Keratinocyte (primary cell): ENCODE measurements at regions not wholly inside any gene's neighbourhood (a gene's known extent, or its start where the extent isn't known, plus 50 kb on each side); places are given as distances from the start of the nearest gene placed in this dataset.

Source experiments
- DNase-seq: peaks from one replicate; pipeline ENCODE4 v3.0.0-alpha.2; 2011; ENCODE audit warnings: low read depth, missing footprints, low spot score
- FAIRE-seq: peaks from 2 replicates; lab custom pipeline; 2011; peaks lifted over from hg19 to GRCh38; lab: Jason Lieb, UNC
- H2AFZ ChIP-seq: 2 replicates; pipeline ENCODE4 v1.6.0; 2012; ENCODE audit warnings: low read length, control low read depth, inconsistent platforms; ENCODE audit not compliant: control insufficient read depth
- H3K27ac ChIP-seq: 2 replicates; pipeline ENCODE4 v1.5.1; 2011; ENCODE audit warnings: low read length; ENCODE audit not compliant: control insufficient read depth, insufficient read depth
- H3K27me3 ChIP-seq: 3 replicates; pipeline ENCODE4 v1.6.0; 2011; ENCODE audit warnings: low read length; ENCODE audit not compliant: control insufficient read depth, insufficient read depth; ENCODE audit errors: extremely low read depth
- H3K36me3 ChIP-seq, 2 experiments: 2 replicates in 1 of 2; 3 replicates in 1 of 2; pipeline ENCODE4 v1.5.1; 2011; ENCODE audit warnings: low read length in 2 of 2, mild to moderate bottlenecking in 1 of 2; ENCODE audit not compliant: control insufficient read depth in 2 of 2, insufficient read depth in 2 of 2; ENCODE audit errors: extremely low read depth in 1 of 2
- H3K4me1 ChIP-seq: 3 replicates; pipeline ENCODE4 v1.5.1; 2011; ENCODE audit warnings: low read length; ENCODE audit not compliant: control insufficient read depth, insufficient read depth; ENCODE audit errors: extremely low read depth
- H3K4me2 ChIP-seq: 3 replicates; pipeline ENCODE4 v1.6.0; 2011; ENCODE audit warnings: low read depth, low read length; ENCODE audit not compliant: control insufficient read depth, insufficient read depth; ENCODE audit errors: extremely low read depth
- H3K4me3 ChIP-seq, 3 experiments: fragments of 200-600 bp in 1 of 3; sonication (generic) in 1 of 3; 2 replicates in 2 of 3; 3 replicates in 1 of 3; pipeline ENCODE4 v1.5.1; 2011 to 2016; ENCODE audit warnings: low read length in 3 of 3, mild to moderate bottlenecking in 3 of 3, control low read depth in 2 of 3, inconsistent platforms in 1 of 3, low read depth in 1 of 3, mixed read lengths in 1 of 3, mixed run types in 1 of 3, moderate library complexity in 1 of 3; ENCODE audit not compliant: control insufficient read depth in 2 of 3, insufficient read depth in 2 of 3; ENCODE audit errors: extremely low read depth in 1 of 3
- H3K79me2 ChIP-seq: 2 replicates; pipeline ENCODE4 v1.6.0; 2012; ENCODE audit warnings: low read length; ENCODE audit not compliant: control insufficient read depth, insufficient read depth
- H3K9ac ChIP-seq: 3 replicates; pipeline ENCODE4 v1.6.0; 2011; ENCODE audit warnings: low read length; ENCODE audit not compliant: control insufficient read depth, insufficient read depth; ENCODE audit errors: extremely low read depth
- H3K9me1 ChIP-seq: 3 replicates; pipeline ENCODE4 v1.6.0; 2011; ENCODE audit warnings: low read length; ENCODE audit not compliant: control insufficient read depth, insufficient read depth; ENCODE audit errors: extremely low read depth
- H3K9me3 ChIP-seq: 2 replicates; pipeline ENCODE4 v1.5.1; 2012; ENCODE audit warnings: low read depth, low read length; ENCODE audit not compliant: control insufficient read depth
- H4K20me1 ChIP-seq: 3 replicates; pipeline ENCODE4 v1.6.0; 2011; ENCODE audit warnings: low read length; ENCODE audit not compliant: control insufficient read depth, insufficient read depth; ENCODE audit errors: extremely low read depth
- EZH2 ChIP-seq: IDR thresholded peaks from one replicate; pipeline ENCODE4 v1.6.1; 2012; ENCODE audit warnings: inconsistent platforms, mild to moderate bottlenecking, low read length, moderate library complexity
- dilution Hi-C: fragments of 300-500 bp; cut with MboI; formaldehyde crosslinking; loops from one replicate; pipeline ENCODE4 v1.7.0; 2020; ENCODE audit warnings: low sequenced_read_pairs; ENCODE audit not compliant: extremely low pct_ligation_motif_present
- TF ChIP-seq, protein P1 (sequence below), 3 experiments: IDR thresholded peaks in 1 of 3; conservative IDR thresholded peaks in 1 of 3; optimal IDR thresholded peaks in 1 of 3; 2 replicates in 2 of 3; 3 replicates in 1 of 3; pipeline versions ENCODE3 to v1.5.1; 2011; ENCODE audit warnings: low read length in 3 of 3, mild to moderate bottlenecking in 3 of 3, moderate library complexity in 2 of 3, control low read depth in 1 of 3, inconsistent platforms in 1 of 3; ENCODE audit not compliant: insufficient read depth in 2 of 3; ENCODE audit errors: extremely low read depth in 1 of 3

DNA sequence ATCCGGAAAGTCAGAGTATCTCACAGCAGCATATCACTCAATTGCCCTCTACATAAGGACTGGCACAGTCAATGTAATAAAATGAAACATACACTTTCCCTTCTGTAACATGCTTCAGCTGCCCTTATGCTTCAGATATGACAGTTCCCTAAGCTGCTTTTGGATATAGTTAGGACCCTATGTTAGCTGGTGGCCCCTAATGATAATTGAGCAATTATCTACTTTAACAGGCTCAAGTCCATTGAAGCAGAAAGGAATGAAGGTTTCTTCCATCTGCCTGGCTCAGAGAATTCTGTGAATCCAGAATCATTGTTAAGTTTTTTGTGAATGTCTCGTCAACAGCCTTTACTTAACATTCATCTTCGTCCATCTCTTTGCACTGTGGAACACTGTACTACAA lies 951.2 kb upstream of the DIAPH2 start:
- Histone ChIP-seq H3K4me3 (no peak overlapping the region), H3K4me1 (no peaks in the 10 kb centered on the region), H4K20me1 (no peaks in the 10 kb centered on the region), H3K27ac (no peak overlapping the region), H3K4me2 (no peak overlapping the region), H3K79me2 (no peaks in the 10 kb centered on the region), H3K9ac (no peak overlapping the region), H3K9me1 (no peaks in the 10 kb centered on the region), H3K9me3 (no peaks in the 10 kb centered on the region), H2AFZ (no peak overlapping the region), H3K27me3 (no peaks in the 10 kb centered on the region), H3K36me3 (no peaks in the 10 kb centered on the region)
- TF ChIP-seq EZH2, result no peak
- TF ChIP-seq, protein P1, sequence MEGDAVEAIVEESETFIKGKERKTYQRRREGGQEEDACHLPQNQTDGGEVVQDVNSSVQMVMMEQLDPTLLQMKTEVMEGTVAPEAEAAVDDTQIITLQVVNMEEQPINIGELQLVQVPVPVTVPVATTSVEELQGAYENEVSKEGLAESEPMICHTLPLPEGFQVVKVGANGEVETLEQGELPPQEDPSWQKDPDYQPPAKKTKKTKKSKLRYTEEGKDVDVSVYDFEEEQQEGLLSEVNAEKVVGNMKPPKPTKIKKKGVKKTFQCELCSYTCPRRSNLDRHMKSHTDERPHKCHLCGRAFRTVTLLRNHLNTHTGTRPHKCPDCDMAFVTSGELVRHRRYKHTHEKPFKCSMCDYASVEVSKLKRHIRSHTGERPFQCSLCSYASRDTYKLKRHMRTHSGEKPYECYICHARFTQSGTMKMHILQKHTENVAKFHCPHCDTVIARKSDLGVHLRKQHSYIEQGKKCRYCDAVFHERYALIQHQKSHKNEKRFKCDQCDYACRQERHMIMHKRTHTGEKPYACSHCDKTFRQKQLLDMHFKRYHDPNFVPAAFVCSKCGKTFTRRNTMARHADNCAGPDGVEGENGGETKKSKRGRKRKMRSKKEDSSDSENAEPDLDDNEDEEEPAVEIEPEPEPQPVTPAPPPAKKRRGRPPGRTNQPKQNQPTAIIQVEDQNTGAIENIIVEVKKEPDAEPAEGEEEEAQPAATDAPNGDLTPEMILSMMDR (optimal IDR thresholded peaks at IDR 0.05 in 1 of 3, IDR thresholded peaks at IDR 0.05 in 1 of 3, conservative IDR thresholded peaks at IDR 0.05 in 1 of 3; ENCODE audit: extremely low read depth in 1 of 3, insufficient read depth in 2 of 3, low read length in 3 of 3), result no peak
- DNase-seq (no peak), FAIRE-seq (no peak)
- dilution Hi-C loops, result no loop called here

- FAIRE-seq, result no peak
These were observed 930.2 kb upstream of the DIAPH2 start for GRCh38 chrX:95754411-95754810.

More at GRCh38 chrX:95754411-95754810, 930.2 kb upstream of the DIAPH2 start:
- Histone ChIP-seq H3K4me2 (no peak overlapping the region), H3K9me1 (no peaks in the 10 kb centered on the region), H3K9me3 (no peaks in the 10 kb centered on the region), H3K4me1 (no peaks in the 10 kb centered on the region), H3K27ac (no peak overlapping the region), H3K9ac (no peak overlapping the region), H3K36me3 (no peaks in the 10 kb centered on the region), H3K27me3 (no peaks in the 10 kb centered on the region), H3K4me3 (no peak overlapping the region), H4K20me1 (no peaks in the 10 kb centered on the region), H3K79me2 (no peaks in the 10 kb centered on the region), H2AFZ (no peak overlapping the region)
- no peak for DNase-seq
- no peak for TF ChIP-seq EZH2
- TF ChIP-seq, protein P1 (optimal IDR thresholded peaks at IDR 0.05 in 1 of 3, IDR thresholded peaks at IDR 0.05 in 1 of 3, conservative IDR thresholded peaks at IDR 0.05 in 1 of 3; ENCODE audit: extremely low read depth in 1 of 3, insufficient read depth in 2 of 3, low read length in 3 of 3), result no peak
- dilution Hi-C loops, result no loop called here
